ENCODE measurements at regions not wholly inside any gene's neighbourhood (a gene's known extent, or its start where the extent isn't known, plus 50 kb on each side); places are given as distances from the start of the nearest gene placed in this dataset.

- no peak for DNase-seq (ENCODE audit: low read depth, low spot score)
Observed at GRCh38 chr20:52921340-52921739, 50.8 kb upstream of the TSHZ2 start.

DNA sequence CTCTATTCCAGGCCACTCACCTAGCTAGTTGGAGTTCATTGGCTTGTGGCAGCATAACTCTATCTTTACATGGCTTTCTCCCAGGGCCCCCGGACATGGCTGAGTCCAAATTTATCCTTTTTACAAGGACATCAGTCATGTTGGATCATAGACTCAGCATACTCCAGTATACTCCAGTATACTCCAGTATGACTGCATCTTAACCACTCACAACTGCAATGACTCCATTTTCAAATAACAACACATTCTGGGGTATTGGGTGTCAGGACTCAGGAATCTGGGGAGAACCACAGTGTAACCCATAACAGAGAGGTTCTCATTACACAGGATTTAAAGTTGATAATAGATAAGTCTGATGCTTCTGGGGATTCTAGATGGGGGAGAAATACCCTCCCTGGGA is 53.8 kb upstream of the TSHZ2 start:
- no peak for DNase-seq (ENCODE audit: low read depth, low spot score)

- DNase-seq (ENCODE audit: low read depth, low spot score) = no peak
Observed at GRCh38 chr20:52915564-52915963, 56.6 kb upstream of the TSHZ2 start.

DNA sequence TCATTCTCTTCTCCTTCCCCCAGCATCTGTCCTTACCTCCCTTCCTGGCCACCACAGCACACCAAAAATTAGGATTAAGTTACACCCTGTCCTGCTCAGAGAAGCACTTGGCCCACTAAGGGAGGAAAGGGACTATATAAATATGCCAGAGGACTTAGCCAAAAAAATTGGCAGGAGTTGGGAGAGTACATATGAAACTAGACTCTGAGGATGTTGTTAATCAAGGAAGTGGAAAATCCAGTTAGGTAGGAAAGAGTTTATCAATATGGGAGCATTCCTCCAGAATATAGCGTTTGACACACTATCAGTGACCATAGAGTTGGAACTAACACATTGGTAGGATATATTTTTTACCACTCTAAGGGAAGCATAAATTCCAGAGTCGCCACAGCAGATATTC is 57.3 kb upstream of the TSHZ2 start:
- DNase-seq (ENCODE audit: low read depth, low spot score) = no peak

- DNase-seq (ENCODE audit: low read depth, low spot score) = no peak
Observed at GRCh38 chr20:52913650-52914387, 58.3 kb upstream of the TSHZ2 start.

DNA sequence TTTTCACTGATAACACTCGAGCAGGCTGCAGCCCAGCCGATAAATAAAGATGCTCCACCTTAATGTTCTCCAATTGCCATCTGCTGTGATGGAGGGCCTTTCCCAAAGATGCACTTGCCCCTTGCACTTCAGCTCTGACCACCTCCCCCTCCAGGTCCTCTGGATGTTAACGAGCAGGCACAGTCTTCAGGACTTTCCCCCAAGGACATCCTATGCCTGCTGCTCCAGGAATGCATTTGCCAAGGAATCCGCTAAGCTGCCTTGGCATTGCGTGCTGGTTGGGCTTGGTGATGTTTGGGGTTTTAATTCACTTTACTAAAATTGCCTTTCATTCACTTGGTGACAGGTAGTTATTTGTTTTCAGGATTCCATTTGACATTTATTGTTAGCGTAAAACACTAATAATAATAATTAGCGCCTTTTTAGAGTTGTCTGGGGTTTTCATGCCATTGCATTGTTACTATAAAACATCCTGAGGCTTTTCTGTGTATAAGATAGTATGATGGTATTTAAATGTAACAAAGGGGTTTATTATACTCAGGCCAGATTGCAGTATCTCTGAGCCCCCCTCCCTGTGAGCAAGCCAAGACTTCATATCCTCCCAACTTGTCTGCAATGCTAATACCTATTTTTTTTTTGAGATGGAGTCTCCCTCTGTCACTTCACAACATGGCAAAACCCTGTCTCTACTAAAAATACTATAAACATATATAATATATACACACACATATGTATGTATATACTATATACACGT is 66.7 kb upstream of the TSHZ2 start:
- DNase-seq (ENCODE audit: low read depth, low spot score) = no peak

DNA sequence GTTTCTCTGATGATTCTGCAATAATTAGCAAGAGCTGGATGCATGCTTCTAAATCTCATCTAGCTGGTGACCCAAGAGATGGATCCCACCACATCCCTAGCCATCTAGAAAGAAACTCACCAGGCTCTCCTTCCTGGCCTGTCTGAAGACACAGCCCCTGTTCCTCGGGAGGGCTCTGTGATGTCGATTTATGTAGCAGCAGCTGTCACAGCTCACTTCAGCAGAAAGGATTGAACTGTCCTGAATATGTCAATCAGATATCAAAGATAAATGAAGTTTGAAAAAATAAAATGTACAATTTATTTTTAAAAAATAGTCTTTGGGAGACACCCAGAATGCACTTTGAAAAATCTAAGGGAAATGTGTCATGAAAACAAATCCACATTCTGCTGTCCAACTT is 67.3 kb upstream of the TSHZ2 start:
- DNase-seq (ENCODE audit: low read depth, low spot score) = no peak

DNA sequence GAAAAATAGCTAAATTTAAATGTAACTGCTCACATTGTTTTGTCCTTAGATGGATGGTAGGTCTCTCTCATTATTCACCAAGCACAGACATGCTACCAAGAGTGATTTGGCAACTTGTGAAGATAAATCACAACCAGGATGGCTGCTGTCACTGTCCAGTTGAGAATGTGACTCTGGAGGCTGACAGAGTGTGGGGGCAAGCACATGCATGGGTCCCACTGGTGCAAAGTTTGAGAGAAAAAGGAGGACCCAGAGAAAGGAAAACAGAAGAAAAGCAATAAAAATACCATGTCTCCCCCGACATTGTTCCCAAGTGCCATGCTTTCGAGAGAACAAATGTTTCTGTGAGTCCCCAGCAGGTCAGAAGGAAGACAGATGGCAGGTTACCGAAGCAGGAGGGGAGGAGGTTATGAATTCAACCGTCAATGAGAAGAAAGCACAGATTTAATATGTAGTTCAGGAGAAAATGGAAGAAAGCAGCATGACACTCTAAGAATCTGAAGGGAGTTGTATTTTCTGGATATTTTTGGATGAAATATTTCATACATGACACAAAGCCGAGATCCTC is 73.0 kb upstream of the TSHZ2 start:
- DNase-seq (ENCODE audit: low read depth, low spot score) = no peak

- DNase-seq (ENCODE audit: low read depth, low spot score) = no peak
Observed at GRCh38 chr20:52896348-52896747, 75.8 kb upstream of the TSHZ2 start.

DNA sequence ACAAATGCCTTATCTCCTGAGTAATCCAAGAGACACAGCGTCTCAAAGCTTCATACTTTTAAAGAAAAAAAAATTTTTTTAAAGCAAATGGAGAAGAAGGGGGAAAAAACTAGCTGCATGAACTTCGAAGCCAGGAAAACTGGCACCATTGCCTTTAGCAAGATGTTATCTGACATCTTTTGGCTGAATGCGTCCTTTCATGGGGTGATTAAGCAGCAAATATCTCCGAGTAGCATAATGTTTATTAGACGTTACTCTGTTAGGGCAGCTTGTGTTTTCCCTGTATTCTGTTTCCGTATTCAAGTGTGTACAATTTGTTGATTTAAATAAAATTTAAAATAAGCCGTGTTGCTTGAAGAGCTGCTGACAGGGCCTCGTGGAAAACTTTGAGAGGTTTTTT is 76.5 kb upstream of the TSHZ2 start:
- DNase-seq (ENCODE audit: low read depth, low spot score) = no peak

GRCh38 chr20:52895235-52895634 is 76.9 kb upstream of the TSHZ2 start:
- no peak for DNase-seq (ENCODE audit: low read depth, low spot score)

- DNase-seq (ENCODE audit: low read depth, low spot score) = no peak
Observed at GRCh38 chr20:52893498-52893897, 78.7 kb upstream of the TSHZ2 start.

GRCh38 chr20:52892023-52892422 is 80.1 kb upstream of the TSHZ2 start:
- no peak for DNase-seq (ENCODE audit: low read depth, low spot score)

GRCh38 chr20:52890130-52890529 is 82.0 kb upstream of the TSHZ2 start:
- DNase-seq (ENCODE audit: low read depth, low spot score) = no peak

DNA sequence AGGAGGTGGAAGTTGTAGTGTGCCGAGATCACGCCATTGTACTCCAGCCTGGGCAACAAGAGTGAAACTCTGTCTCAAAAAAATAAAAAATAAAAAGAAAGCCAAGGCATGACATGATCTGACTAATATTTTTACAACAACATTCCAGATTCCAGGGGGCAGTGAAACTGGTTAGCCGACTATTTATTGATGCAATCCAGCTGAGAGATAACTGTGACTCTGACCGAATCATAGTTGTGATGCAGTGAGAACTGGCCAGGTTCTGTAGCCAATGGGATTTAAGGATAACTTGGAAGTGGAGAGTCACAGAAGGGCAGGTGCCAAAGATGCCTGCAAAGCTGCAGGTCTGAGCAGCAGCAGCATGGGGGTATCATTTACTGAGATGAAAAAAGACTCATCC is 82.9 kb upstream of the TSHZ2 start:
- DNase-seq (ENCODE audit: low read depth, low spot score) = no peak

GRCh38 chr20:52888096-52888495 is 84.1 kb upstream of the TSHZ2 start:
- no peak for DNase-seq (ENCODE audit: low read depth, low spot score)

DNA sequence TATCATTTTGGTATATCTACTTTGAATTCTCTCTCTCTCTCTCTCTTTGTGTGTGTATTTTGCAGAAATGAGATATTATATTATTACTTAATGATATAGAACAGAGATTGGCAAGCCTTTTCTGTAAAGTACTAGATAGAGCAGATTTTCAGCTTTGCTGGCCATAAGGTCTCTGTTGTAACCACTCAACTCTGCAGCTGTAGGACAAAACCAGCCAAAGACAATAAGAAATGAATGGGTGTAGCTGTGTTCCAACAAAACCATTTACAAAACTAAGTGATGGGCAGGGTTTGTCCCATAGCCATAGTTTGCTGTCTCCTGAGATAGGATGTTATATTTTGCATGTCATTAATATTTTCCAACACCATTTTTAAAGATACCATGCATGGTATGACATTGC is 91.2 kb upstream of the TSHZ2 start:
- DNase-seq (ENCODE audit: low read depth, low spot score) = no peak

DNA sequence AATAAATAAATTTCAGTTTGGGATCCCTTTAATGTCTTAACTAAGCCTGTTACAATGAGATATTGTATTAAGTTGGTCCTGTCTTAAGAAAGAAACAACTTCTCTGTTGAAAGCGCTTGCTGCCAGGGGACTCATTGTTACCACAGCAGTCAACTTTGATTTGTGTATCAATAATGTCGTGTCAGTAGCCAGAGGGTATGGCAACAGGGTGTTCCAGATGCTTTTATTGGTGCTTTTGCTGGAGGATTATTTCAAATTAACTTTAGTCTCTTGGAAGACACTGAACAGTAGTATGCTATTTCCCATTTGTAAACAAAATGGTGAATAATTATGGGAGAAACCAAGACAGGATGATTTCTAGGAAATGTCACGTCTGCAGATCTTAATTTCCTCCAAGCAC is 91.9 kb upstream of the TSHZ2 start:
- DNase-seq (ENCODE audit: low read depth, low spot score) = no peak

GRCh38 chr20:52874241-52874640 is 97.9 kb upstream of the TSHZ2 start:
- no peak for DNase-seq (ENCODE audit: low read depth, low spot score)

- no peak for DNase-seq (ENCODE audit: low read depth, low spot score)
Observed at GRCh38 chr20:52869698-52870501, 102.3 kb upstream of the TSHZ2 start.

- DNase-seq (ENCODE audit: low read depth, low spot score) = no peak
Observed at GRCh38 chr20:52869276-52869675, 102.9 kb upstream of the TSHZ2 start.

DNA sequence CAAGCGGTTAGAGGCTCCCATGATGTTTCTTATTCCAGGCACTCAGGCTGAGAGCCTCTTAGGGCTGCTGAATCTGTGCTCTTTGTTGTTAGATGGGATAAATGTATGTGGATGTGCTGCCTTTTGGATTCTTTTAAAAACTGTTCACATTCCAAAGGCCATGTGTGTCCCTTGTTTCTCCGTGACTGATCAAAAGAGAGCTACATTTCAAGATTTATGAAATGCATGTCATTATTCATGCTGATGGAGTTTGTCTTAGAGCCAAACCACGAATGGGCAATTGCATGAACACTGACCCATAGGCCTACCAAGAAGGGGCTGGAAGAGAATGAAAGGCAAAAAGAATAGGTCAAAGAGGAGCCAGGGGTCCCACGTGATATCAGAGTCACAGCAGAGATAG is 104.9 kb upstream of the TSHZ2 start:
- no peak for DNase-seq (ENCODE audit: low read depth, low spot score)

Data from pulmonary artery endothelial cell (primary cell).